HUES48 (cell line): ENCODE measurements at regions not wholly inside any gene's neighbourhood (a gene's known extent, or its start where the extent isn't known, plus 50 kb on each side); places are given as distances from the start of the nearest gene placed in this dataset.

ENCODE experiments used
- H3K27ac ChIP-seq: one replicate; pipeline ENCODE4 v1.7.0; 2013; ENCODE audit warnings: low read depth, low read length, inconsistent platforms
- H3K27me3 ChIP-seq: 2 replicates; pipeline ENCODE4 v1.6.1; 2013; ENCODE audit warnings: mild to moderate bottlenecking, low read length; ENCODE audit not compliant: control insufficient read depth, insufficient read depth
- H3K36me3 ChIP-seq: 2 replicates; pipeline ENCODE4 v1.6.1; 2013; ENCODE audit warnings: low read length; ENCODE audit not compliant: control insufficient read depth, insufficient read depth
- H3K4me1 ChIP-seq: 2 replicates; pipeline ENCODE4 v1.6.1; 2013; ENCODE audit warnings: mild to moderate bottlenecking, low read length; ENCODE audit not compliant: control insufficient read depth, insufficient read depth
- H3K4me3 ChIP-seq: 2 replicates; pipeline ENCODE4 v1.5.1; 2013; ENCODE audit warnings: mild to moderate bottlenecking, low read depth, low read length
- H3K9ac ChIP-seq: 2 replicates; pipeline ENCODE4 v1.6.1; 2013; ENCODE audit warnings: mild to moderate bottlenecking, low read depth, low read length, moderate library complexity
- H3K9me3 ChIP-seq: 2 replicates; pipeline ENCODE4 v1.6.1; 2013; ENCODE audit warnings: low read length; ENCODE audit not compliant: control insufficient read depth, insufficient read depth

GRCh38 chr18:73245345-73245744 is 377.6 kb upstream of the NETO1 start:
- H3K27ac ChIP-seq = peak overlapping the region; percentile 84
- no peaks in the 10 kb centered on the region; the same call in 1 of the 2 replicates for H3K36me3 ChIP-seq
- peaks cover 22% of the 10 kb centered on the region for H3K9me3 ChIP-seq
- peaks cover 14% of the 10 kb centered on the region for H3K4me1 ChIP-seq
- H3K4me3 ChIP-seq = no peak overlapping the region
- H3K9ac ChIP-seq = no peak overlapping the region
- no peaks in the 10 kb centered on the region for H3K27me3 ChIP-seq

- H3K27ac ChIP-seq = no peak overlapping the region
- H3K4me3 ChIP-seq = no peak overlapping the region
- peaks cover 22% of the 10 kb centered on the region for H3K9me3 ChIP-seq
- peaks cover 14% of the 10 kb centered on the region for H3K4me1 ChIP-seq
- H3K27me3 ChIP-seq = no peaks in the 10 kb centered on the region
- H3K9ac ChIP-seq = no peak overlapping the region
- no peaks in the 10 kb centered on the region; the same call in 1 of the 2 replicates for H3K36me3 ChIP-seq
These were observed 376.6 kb upstream of the NETO1 start for GRCh38 chr18:73244401-73244800.

GRCh38 chr18:73240899-73241298 is 373.1 kb upstream of the NETO1 start:
- Histone ChIP-seq H3K9ac (no peak overlapping the region), H3K27ac (peak overlapping the region; percentile 72), H3K4me1 (peaks cover 14% of the 10 kb centered on the region), H3K27me3 (no peaks in the 10 kb centered on the region), H3K4me3 (peak overlapping the region; percentile 29; the same call in 1 of the 2 replicates), H3K36me3 (no peaks in the 10 kb centered on the region; the same call in 1 of the 2 replicates), H3K9me3 (peaks cover 22% of the 10 kb centered on the region)

- no peaks in the 10 kb centered on the region for H3K27me3 ChIP-seq
- H3K9me3 ChIP-seq = no peaks in the 10 kb centered on the region
- H3K4me3 ChIP-seq = no peak overlapping the region
- H3K4me1 ChIP-seq = 0 out of 2 replicates have a peak, but pooled peaks cover 5% of the 10 kb centered on the region
- H3K36me3 ChIP-seq = no peaks in the 10 kb centered on the region
- no peak overlapping the region for H3K9ac ChIP-seq
- no peak overlapping the region for H3K27ac ChIP-seq
These were observed 368.1 kb upstream of the NETO1 start for GRCh38 chr18:73235921-73236320.

- H3K36me3 ChIP-seq = no peaks in the 10 kb centered on the region
- no peak overlapping the region for H3K4me3 ChIP-seq
- no peaks in the 10 kb centered on the region for H3K9me3 ChIP-seq
- H3K27ac ChIP-seq = no peak overlapping the region
- H3K27me3 ChIP-seq = no peaks in the 10 kb centered on the region
- H3K4me1 ChIP-seq = 0 out of 2 replicates have a peak, but pooled peaks cover under 1% of the 10 kb centered on the region
- no peak overlapping the region for H3K9ac ChIP-seq
These were observed 367.7 kb upstream of the NETO1 start for GRCh38 chr18:73235491-73235890.

- Histone ChIP-seq H3K9ac (no peak overlapping the region), H3K36me3 (no peaks in the 10 kb centered on the region), H3K27me3 (no peaks in the 10 kb centered on the region), H3K4me1 (no peaks in the 10 kb centered on the region), H3K4me3 (no peak overlapping the region), H3K9me3 (no peaks in the 10 kb centered on the region), H3K27ac (no peak overlapping the region)
These were observed 365.1 kb upstream of the NETO1 start for GRCh38 chr18:73232933-73233332.

GRCh38 chr18:73220663-73221062 is 352.9 kb upstream of the NETO1 start:
- no peaks in the 10 kb centered on the region for H3K36me3 ChIP-seq
- H3K27ac ChIP-seq = no peak overlapping the region
- no peaks in the 10 kb centered on the region for H3K4me1 ChIP-seq
- no peaks in the 10 kb centered on the region for H3K27me3 ChIP-seq
- peaks cover 24% of the 10 kb centered on the region for H3K9me3 ChIP-seq
- no peak overlapping the region for H3K4me3 ChIP-seq
- no peak overlapping the region for H3K9ac ChIP-seq

GRCh38 chr18:73218293-73218692 is 350.5 kb upstream of the NETO1 start:
- no peak overlapping the region for H3K9ac ChIP-seq
- H3K9me3 ChIP-seq = peaks cover 24% of the 10 kb centered on the region
- H3K4me3 ChIP-seq = no peak overlapping the region
- no peaks in the 10 kb centered on the region for H3K36me3 ChIP-seq
- H3K27ac ChIP-seq = no peak overlapping the region
- no peaks in the 10 kb centered on the region for H3K4me1 ChIP-seq
- H3K27me3 ChIP-seq = no peaks in the 10 kb centered on the region

- no peak overlapping the region for H3K4me3 ChIP-seq
- peaks cover 8% of the 10 kb centered on the region for H3K9me3 ChIP-seq
- H3K4me1 ChIP-seq = no peaks in the 10 kb centered on the region
- no peak overlapping the region for H3K9ac ChIP-seq
- H3K36me3 ChIP-seq = no peaks in the 10 kb centered on the region
- H3K27me3 ChIP-seq = no peaks in the 10 kb centered on the region
- H3K27ac ChIP-seq = no peak overlapping the region
These were observed 347.2 kb upstream of the NETO1 start for GRCh38 chr18:73214970-73215369.

GRCh38 chr18:73212442-73212841 is 344.7 kb upstream of the NETO1 start:
- no peak overlapping the region for H3K9ac ChIP-seq
- H3K4me1 ChIP-seq = no peaks in the 10 kb centered on the region
- H3K27me3 ChIP-seq = no peaks in the 10 kb centered on the region
- H3K9me3 ChIP-seq = no peaks in the 10 kb centered on the region
- no peaks in the 10 kb centered on the region for H3K36me3 ChIP-seq
- no peak overlapping the region for H3K4me3 ChIP-seq
- no peak overlapping the region for H3K27ac ChIP-seq

GRCh38 chr18:73201940-73202339 is 334.2 kb upstream of the NETO1 start:
- no peaks in the 10 kb centered on the region for H3K9me3 ChIP-seq
- H3K9ac ChIP-seq = no peak overlapping the region
- no peaks in the 10 kb centered on the region for H3K4me1 ChIP-seq
- no peak overlapping the region for H3K4me3 ChIP-seq
- no peaks in the 10 kb centered on the region for H3K36me3 ChIP-seq
- no peaks in the 10 kb centered on the region for H3K27me3 ChIP-seq
- H3K27ac ChIP-seq = no peak overlapping the region

GRCh38 chr18:73199151-73199550 is 331.4 kb upstream of the NETO1 start:
- Histone ChIP-seq H3K36me3 (no peaks in the 10 kb centered on the region), H3K4me1 (peaks cover 1% of the 10 kb centered on the region; the same call in 1 of the 2 replicates), H3K4me3 (no peak overlapping the region), H3K9me3 (no peaks in the 10 kb centered on the region), H3K27me3 (no peaks in the 10 kb centered on the region), H3K27ac (no peak overlapping the region), H3K9ac (no peak overlapping the region)
